Natural killer cell (primary cell): ENCODE measurements at regions not wholly inside any gene's neighbourhood (a gene's known extent, or its start where the extent isn't known, plus 50 kb on each side); places are given as distances from the start of the nearest gene placed in this dataset.

Experiments
- ATAC-seq, 3 donors: fragments of 150-1000 bp in 2 of 3; fragments of 200-7000 bp in 1 of 3; cut with Tn5 transposase; 1 replicate in 1 of 3; 2 replicates in 2 of 3; pipeline ENCODE4 v1.10.0; 2021; ENCODE audit warnings: mild to moderate bottlenecking in 2 of 3, moderate library complexity in 2 of 3
- DNase-seq, 2 donors: peaks; one replicate each; pipeline versions ENCODE4 v3.0.0 to v3.0.0-alpha.2; 2013 to 2021; ENCODE audit warnings: mixed read lengths in 1 of 2
- H3K27ac ChIP-seq: one replicate; pipeline ENCODE4 v1.5.1; 2013; ENCODE audit warnings: mild to moderate bottlenecking, low read length
- H3K27me3 ChIP-seq: one replicate; pipeline ENCODE4 v1.6.1; 2013; ENCODE audit warnings: low read length; ENCODE audit not compliant: control insufficient read depth, insufficient read depth
- H3K36me3 ChIP-seq: one replicate; pipeline ENCODE4 v1.6.1; 2013; ENCODE audit warnings: low read length; ENCODE audit not compliant: control insufficient read depth, insufficient read depth
- H3K4me1 ChIP-seq: one replicate; pipeline ENCODE4 v1.6.1; 2013; ENCODE audit warnings: low read length; ENCODE audit not compliant: control insufficient read depth, insufficient read depth
- H3K4me3 ChIP-seq: one replicate; pipeline ENCODE4 v1.5.1; 2013; ENCODE audit warnings: low read length
- H3K9me3 ChIP-seq: one replicate; pipeline ENCODE4 v1.6.1; 2013; ENCODE audit warnings: low read length; ENCODE audit not compliant: control insufficient read depth, insufficient read depth
- H3K27ac Mint-ChIP-seq, 2 donors: one replicate each; pipeline ENCODE4 v1.8.0; 2022; ENCODE audit warnings: mild to moderate bottlenecking in 2 of 2, mixed read lengths in 2 of 2, moderate library complexity in 1 of 2
- H3K27me3 Mint-ChIP-seq, 2 donors: one replicate each; pipeline ENCODE4 v1.8.0; 2022; ENCODE audit warnings: low read depth in 2 of 2, mixed read lengths in 2 of 2
- H3K36me3 Mint-ChIP-seq: one replicate; pipeline ENCODE4 v1.8.0; 2022; ENCODE audit warnings: mixed read lengths
- H3K4me1 Mint-ChIP-seq, 2 donors: one replicate each; pipeline ENCODE4 v1.8.0; 2022; ENCODE audit warnings: mixed read lengths in 2 of 2
- H3K4me3 Mint-ChIP-seq: one replicate; pipeline ENCODE4 v1.8.0; 2022; ENCODE audit warnings: mild to moderate bottlenecking, moderate library complexity, mixed read lengths
- H3K9me3 Mint-ChIP-seq, 2 donors: one replicate each; pipeline ENCODE4 v1.8.0; 2022; ENCODE audit warnings: mixed read lengths in 2 of 2
- WGBS: methylation state at CpG from one replicate; pipeline ENCODE4 v1.1.7; 2013; ENCODE audit warnings: missing lambda C conversion rate; ENCODE audit not compliant: insufficient coverage; 5-methylcytosine and 5-hydroxymethylcytosine counted together
- intact Hi-C: fragments of 100-400 bp; cut with micrococcal nuclease; formaldehyde crosslinking; loops from one replicate; pipeline ENCODE4 v1.14.2; 2022
- TF ChIP-seq, protein P1 (sequence below): fragments of 200-600 bp; IDR thresholded peaks from one replicate; pipeline ENCODE4 v1.8.0; 2022; ENCODE audit warnings: antibody characterized with exemption

DNA sequence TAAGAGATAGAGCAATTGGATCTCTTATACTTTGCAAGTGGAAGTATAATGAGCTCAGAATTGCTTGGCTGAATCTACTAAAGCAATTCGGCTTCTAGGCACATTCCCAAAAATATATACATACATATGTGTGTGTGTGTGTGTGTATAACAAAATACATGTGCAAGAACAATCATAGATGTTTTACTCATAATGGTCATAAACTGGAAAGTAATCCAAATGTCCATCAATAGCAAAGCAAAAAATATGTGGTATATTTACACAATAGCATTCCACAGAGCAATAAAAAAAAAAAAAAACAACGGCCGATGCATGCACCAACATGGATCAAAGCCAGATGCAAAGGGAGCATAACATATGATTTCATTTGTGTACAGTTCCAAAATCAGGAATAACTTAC, 707.9 kb downstream of the RFPL4B start:
- H3K4me1 Mint-ChIP-seq: no peaks in the 10 kb centered on the region
- TF ChIP-seq, protein P1, sequence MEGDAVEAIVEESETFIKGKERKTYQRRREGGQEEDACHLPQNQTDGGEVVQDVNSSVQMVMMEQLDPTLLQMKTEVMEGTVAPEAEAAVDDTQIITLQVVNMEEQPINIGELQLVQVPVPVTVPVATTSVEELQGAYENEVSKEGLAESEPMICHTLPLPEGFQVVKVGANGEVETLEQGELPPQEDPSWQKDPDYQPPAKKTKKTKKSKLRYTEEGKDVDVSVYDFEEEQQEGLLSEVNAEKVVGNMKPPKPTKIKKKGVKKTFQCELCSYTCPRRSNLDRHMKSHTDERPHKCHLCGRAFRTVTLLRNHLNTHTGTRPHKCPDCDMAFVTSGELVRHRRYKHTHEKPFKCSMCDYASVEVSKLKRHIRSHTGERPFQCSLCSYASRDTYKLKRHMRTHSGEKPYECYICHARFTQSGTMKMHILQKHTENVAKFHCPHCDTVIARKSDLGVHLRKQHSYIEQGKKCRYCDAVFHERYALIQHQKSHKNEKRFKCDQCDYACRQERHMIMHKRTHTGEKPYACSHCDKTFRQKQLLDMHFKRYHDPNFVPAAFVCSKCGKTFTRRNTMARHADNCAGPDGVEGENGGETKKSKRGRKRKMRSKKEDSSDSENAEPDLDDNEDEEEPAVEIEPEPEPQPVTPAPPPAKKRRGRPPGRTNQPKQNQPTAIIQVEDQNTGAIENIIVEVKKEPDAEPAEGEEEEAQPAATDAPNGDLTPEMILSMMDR: no peak
- H3K27me3 Mint-ChIP-seq: no peaks in the 10 kb centered on the region
- DNase-seq: no peak
- Histone ChIP-seq H3K27me3 (no peaks in the 10 kb centered on the region), H3K4me3 (no peak overlapping the region), H3K9me3 (no peaks in the 10 kb centered on the region), H3K4me1 (no peaks in the 10 kb centered on the region), H3K36me3 (no peaks in the 10 kb centered on the region), H3K27ac (no peak overlapping the region)
- ATAC-seq: no peak
- intact Hi-C loops: no loop called here
- no peak overlapping the region for H3K27ac Mint-ChIP-seq
- H3K36me3 Mint-ChIP-seq: no peaks in the 10 kb centered on the region
- peaks cover 10 to 22% of the 10 kb centered on the region in 2 donors for H3K9me3 Mint-ChIP-seq
- no peak overlapping the region for H3K4me3 Mint-ChIP-seq
- 100% methylated on average over 1 of the region's 3 CpGs for WGBS

DNA sequence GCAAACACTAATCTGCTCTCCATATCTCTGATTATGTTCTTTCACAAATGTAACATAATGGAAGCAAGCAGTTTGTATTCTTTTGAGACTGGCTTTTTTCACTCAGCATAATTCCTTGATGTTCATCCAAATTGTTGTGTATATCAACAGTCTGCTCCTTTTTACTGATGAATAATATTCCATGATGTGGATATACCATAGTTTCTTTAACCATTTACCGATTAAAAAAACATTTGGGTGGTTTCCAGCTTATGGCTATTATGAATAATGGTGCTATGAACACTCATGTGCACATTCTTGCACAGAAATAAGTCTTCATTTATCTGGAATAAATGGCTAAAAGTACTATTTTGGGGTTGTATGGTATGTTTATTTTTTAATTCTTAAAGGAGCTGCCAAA, 708.9 kb downstream of the RFPL4B start:
- TF ChIP-seq, protein P1: no peak
- no peak overlapping the region for H3K4me3 ChIP-seq
- no peaks in the 10 kb centered on the region for H3K27me3 ChIP-seq
- Mint-ChIP-seq H3K9me3 (peaks cover 7 to 17% of the 10 kb centered on the region in 2 donors), H3K4me3 (no peak overlapping the region), H3K27ac (no peak overlapping the region), H3K4me1 (no peaks in the 10 kb centered on the region), H3K36me3 (no peaks in the 10 kb centered on the region), H3K27me3 (no peaks in the 10 kb centered on the region)
- no peak overlapping the region for H3K27ac ChIP-seq
- DNase-seq: no peak
- H3K4me1 ChIP-seq: no peaks in the 10 kb centered on the region
- H3K36me3 ChIP-seq: no peaks in the 10 kb centered on the region
- intact Hi-C loops: no loop called here
- no CpG with 5 or more reads among the region's 1 CpG for WGBS
- no peak for ATAC-seq
- H3K9me3 ChIP-seq: no peaks in the 10 kb centered on the region

DNA sequence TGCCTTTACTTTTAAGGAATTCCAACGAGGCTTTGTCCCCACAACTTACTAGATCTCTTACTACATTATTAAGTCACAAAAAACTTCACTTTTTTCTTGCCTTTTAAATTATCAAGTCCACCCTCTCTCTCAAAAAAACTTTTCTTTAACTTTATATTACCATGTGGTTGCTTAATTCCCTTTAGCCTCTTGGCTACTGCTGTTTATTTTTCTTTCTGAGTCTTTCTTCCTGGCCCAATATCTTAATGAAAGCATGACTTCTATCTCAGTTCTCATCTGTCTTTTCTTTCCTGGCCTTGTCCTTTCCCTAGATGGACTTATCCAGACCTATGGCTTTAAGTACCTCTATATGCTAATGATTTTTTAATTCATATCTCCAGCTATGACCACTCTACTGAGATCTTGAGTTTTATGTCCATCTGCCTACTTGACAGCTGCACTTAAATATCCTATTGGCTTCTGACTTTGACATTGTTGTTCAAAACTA, 710.5 kb downstream of the RFPL4B start:
- no peaks in the 10 kb centered on the region for H3K4me1 ChIP-seq
- TF ChIP-seq, protein P1: no peak
- no peak for ATAC-seq
- no peak overlapping the region for H3K27ac ChIP-seq
- H3K36me3 ChIP-seq: no peaks in the 10 kb centered on the region
- Mint-ChIP-seq H3K27ac (no peak overlapping the region), H3K4me3 (no peak overlapping the region), H3K9me3 (peaks cover 7 to 16% of the 10 kb centered on the region in 2 donors), H3K27me3 (no peaks in the 10 kb centered on the region), H3K4me1 (no peaks in the 10 kb centered on the region), H3K36me3 (no peaks in the 10 kb centered on the region)
- no peak for DNase-seq
- intact Hi-C loops: no loop called here
- H3K9me3 ChIP-seq: no peaks in the 10 kb centered on the region
- WGBS: 35% methylated on average over 1 of the region's 1 CpG
- no peaks in the 10 kb centered on the region for H3K27me3 ChIP-seq
- no peak overlapping the region for H3K4me3 ChIP-seq

DNA sequence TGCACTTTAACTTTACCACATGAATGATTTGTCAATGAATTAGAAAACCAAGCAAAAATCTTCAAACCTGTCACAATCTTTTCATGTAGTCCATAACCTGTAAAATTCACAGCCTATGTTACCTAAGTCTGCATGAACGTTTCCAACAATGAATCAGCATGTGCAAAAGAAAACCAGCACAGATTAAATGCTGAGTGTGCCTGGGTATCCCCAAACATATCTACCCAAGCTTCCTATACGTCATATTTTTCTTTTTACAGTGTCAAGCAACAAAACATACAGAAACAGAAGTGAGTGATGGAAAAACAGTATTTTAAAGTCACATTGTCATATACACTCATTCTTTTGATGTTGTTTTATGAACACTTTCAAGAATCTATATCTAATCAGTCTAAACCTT, 713.5 kb downstream of the RFPL4B start:
- no peak overlapping the region for H3K4me3 ChIP-seq
- Mint-ChIP-seq H3K4me3 (no peak overlapping the region), H3K27me3 (no peaks in the 10 kb centered on the region), H3K36me3 (no peaks in the 10 kb centered on the region), H3K9me3 (peaks cover 11 to 18% of the 10 kb centered on the region in 2 donors), H3K27ac (no peak overlapping the region), H3K4me1 (no peaks in the 10 kb centered on the region)
- intact Hi-C loops: no loop called here
- H3K4me1 ChIP-seq: no peaks in the 10 kb centered on the region
- ATAC-seq (no peak), DNase-seq (no peak)
- 20% methylated on average over 2 of the region's 2 CpGs for WGBS
- no peaks in the 10 kb centered on the region for H3K36me3 ChIP-seq
- no peaks in the 10 kb centered on the region for H3K27me3 ChIP-seq
- TF ChIP-seq, protein P1: no peak
- H3K9me3 ChIP-seq: no peaks in the 10 kb centered on the region
- no peak overlapping the region for H3K27ac ChIP-seq
